ENCODE measurements at regions not wholly inside any gene's neighbourhood (a gene's known extent, or its start where the extent isn't known, plus 50 kb on each side); places are given as distances from the start of the nearest gene placed in this dataset.

DNA sequence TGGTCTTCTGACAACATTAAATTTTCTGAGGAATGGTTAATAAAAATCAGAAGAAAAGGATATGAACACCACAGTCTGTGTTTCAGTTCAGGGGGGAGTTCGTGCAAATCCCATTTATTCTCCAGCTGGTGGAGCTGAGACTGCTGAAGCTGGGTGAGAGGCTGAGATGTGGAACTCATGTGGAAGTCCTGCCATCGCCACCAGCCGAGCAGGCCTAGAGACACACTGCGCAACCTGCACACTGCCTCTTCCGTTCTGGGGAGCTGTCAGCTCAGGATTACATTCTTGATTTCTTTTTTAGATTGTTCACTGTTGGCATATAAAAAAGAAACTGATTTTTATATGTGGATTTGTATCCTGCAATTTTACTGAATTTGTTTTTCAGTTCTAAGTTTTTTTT, 66.6 kb upstream of the ELOVL6 start:
- Mint-ChIP-seq H3K4me3 (ENCODE audit: low read depth) (no peak overlapping the region), H3K9me3 (no peaks in the 10 kb centered on the region), H3K36me3 (ENCODE audit: low read depth) (no peaks in the 10 kb centered on the region), H3K4me1 (ENCODE audit: low read depth) (peaks cover 11% of the 10 kb centered on the region), H3K27me3 (ENCODE audit: low read depth) (peaks cover 18% of the 10 kb centered on the region), H3K27ac (no peak overlapping the region)
- intact Hi-C loops (cut with micrococcal nuclease): no loop called here
- no peak for DNase-seq (ENCODE audit: low spot score)

DNA sequence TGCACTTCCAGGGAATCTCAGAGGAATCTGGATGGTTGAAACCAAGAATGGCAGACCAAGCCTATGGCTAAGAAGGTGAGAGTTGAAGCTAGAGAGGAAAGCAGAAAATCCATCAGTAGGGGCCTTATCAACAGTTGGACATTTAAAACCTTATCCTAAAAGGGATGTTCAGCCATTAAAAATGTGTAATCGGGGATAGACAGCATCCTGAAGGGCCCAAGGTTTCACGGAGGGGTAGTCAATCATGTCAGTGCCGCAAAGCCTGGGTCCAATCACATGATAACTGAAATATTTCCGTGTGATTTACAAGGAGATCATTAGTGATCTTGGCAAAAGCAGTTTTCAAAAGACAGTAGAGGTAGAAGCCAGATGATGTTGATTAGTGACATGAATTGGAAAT, 61.9 kb upstream of the ELOVL6 start:
- no peak overlapping the region for H3K27ac Mint-ChIP-seq
- no peaks in the 10 kb centered on the region for H3K36me3 Mint-ChIP-seq (ENCODE audit: low read depth)
- H3K27me3 Mint-ChIP-seq (ENCODE audit: low read depth): peaks cover 13% of the 10 kb centered on the region
- no peak for DNase-seq (ENCODE audit: low spot score)
- intact Hi-C loops (cut with micrococcal nuclease): no loop called here
- no peaks in the 10 kb centered on the region for H3K9me3 Mint-ChIP-seq
- no peak overlapping the region for H3K4me3 Mint-ChIP-seq (ENCODE audit: low read depth)
- no peaks in the 10 kb centered on the region for H3K4me1 Mint-ChIP-seq (ENCODE audit: low read depth)

DNA sequence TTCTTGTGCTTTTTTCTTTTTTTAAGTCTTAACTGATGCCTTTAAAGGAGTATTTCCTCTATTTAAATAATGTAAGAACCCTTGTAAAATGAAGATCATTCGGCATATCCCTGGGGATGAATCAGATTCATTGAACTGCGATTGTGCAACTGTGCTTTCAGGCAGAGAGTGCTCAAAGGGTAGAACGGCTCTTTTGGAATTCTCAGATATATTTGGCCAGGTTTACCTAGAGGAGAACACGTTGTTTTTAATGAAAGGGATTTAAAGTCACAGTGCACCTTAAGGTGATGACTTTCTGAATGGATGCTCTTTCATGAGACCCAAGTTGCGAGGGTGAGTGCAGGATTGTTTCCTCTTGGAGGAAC, 51.6 kb upstream of the ELOVL6 start:
- Mint-ChIP-seq H3K27ac (no peak overlapping the region), H3K27me3 (ENCODE audit: low read depth) (peaks cover 19% of the 10 kb centered on the region), H3K4me1 (ENCODE audit: low read depth) (no peaks in the 10 kb centered on the region), H3K36me3 (ENCODE audit: low read depth) (no peaks in the 10 kb centered on the region), H3K9me3 (no peaks in the 10 kb centered on the region), H3K4me3 (ENCODE audit: low read depth) (no peak overlapping the region)
- intact Hi-C loops (cut with micrococcal nuclease): no loop called here
- DNase-seq (ENCODE audit: low spot score): no peak

DNA sequence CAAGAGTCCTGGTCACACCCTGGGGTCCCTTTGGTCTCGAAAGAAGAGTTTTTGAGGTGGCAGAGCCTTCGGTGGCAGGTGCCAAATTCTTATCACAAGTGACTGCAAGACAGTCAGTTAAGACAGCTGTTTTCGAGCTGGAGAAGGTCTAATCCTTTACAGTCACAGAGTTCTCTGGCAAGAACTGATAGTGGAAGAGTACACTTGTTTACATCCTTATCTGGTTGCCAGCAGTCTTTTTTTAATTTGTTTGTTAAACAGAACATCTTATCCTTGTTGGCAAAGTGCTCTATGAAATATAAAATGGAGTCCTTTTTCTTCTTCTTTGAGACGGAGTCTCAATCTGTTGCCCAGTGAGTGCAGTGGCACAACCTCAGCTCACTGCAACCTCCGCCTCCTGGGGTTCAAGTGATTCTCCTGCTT, 50.4 kb upstream of the ELOVL6 start:
- intact Hi-C loops (cut with micrococcal nuclease): no loop called here
- H3K27me3 Mint-ChIP-seq (ENCODE audit: low read depth): peaks cover 19% of the 10 kb centered on the region
- no peaks in the 10 kb centered on the region for H3K4me1 Mint-ChIP-seq (ENCODE audit: low read depth)
- no peak overlapping the region for H3K4me3 Mint-ChIP-seq (ENCODE audit: low read depth)
- no peak for DNase-seq (ENCODE audit: low spot score)
- H3K9me3 Mint-ChIP-seq: no peaks in the 10 kb centered on the region
- no peak overlapping the region for H3K27ac Mint-ChIP-seq
- no peaks in the 10 kb centered on the region for H3K36me3 Mint-ChIP-seq (ENCODE audit: low read depth)
